ENCODE measurements at regions not wholly inside any gene's neighbourhood (a gene's known extent, or its start where the extent isn't known, plus 50 kb on each side); places are given as distances from the start of the nearest gene placed in this dataset.

DNA sequence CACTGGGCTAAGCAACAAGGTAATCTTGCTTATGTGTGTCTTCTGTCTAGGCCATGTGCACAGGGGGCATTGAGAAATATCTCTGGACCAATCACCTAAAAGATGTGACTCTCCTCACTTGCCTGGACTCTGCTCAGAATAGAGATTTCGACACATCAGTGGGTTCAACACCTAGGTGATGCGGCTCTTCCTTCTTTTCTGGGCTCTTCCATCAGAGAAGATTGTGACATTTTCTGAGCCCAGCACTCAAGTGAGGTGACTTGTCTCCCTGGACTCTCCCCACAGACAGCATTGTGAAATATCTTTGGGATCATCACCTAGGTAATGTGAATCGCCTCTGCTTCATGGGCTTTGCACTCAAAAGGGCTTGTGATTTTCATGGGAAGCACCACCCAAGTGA is 1904.1 kb downstream of the TP53TG3F start (continued):
- TF ChIP-seq STAT6 (CRISPR knock-in tag; conservative IDR thresholded peaks at IDR 0.05; ENCODE audit: low read depth), result no peak
- no peak for TF ChIP-seq NFE2L1 (CRISPR knock-in tag; IDR thresholded peaks at IDR 0.05)

- ChIA-PET CTCF (no interaction called here), POLR2A (no interaction called here)
- TF ChIP-seq, protein P1, sequence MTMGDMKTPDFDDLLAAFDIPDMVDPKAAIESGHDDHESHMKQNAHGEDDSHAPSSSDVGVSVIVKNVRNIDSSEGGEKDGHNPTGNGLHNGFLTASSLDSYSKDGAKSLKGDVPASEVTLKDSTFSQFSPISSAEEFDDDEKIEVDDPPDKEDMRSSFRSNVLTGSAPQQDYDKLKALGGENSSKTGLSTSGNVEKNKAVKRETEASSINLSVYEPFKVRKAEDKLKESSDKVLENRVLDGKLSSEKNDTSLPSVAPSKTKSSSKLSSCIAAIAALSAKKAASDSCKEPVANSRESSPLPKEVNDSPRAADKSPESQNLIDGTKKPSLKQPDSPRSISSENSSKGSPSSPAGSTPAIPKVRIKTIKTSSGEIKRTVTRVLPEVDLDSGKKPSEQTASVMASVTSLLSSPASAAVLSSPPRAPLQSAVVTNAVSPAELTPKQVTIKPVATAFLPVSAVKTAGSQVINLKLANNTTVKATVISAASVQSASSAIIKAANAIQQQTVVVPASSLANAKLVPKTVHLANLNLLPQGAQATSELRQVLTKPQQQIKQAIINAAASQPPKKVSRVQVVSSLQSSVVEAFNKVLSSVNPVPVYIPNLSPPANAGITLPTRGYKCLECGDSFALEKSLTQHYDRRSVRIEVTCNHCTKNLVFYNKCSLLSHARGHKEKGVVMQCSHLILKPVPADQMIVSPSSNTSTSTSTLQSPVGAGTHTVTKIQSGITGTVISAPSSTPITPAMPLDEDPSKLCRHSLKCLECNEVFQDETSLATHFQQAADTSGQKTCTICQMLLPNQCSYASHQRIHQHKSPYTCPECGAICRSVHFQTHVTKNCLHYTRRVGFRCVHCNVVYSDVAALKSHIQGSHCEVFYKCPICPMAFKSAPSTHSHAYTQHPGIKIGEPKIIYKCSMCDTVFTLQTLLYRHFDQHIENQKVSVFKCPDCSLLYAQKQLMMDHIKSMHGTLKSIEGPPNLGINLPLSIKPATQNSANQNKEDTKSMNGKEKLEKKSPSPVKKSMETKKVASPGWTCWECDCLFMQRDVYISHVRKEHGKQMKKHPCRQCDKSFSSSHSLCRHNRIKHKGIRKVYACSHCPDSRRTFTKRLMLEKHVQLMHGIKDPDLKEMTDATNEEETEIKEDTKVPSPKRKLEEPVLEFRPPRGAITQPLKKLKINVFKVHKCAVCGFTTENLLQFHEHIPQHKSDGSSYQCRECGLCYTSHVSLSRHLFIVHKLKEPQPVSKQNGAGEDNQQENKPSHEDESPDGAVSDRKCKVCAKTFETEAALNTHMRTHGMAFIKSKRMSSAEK (CRISPR knock-in tag; IDR thresholded peaks at IDR 0.05; ENCODE audit: borderline replicate concordance), result no peak
- TF ChIP-seq KAT7 (CRISPR knock-in tag; IDR thresholded peaks at IDR 0.05; ENCODE audit: borderline replicate concordance) (no peak), PRRX2 (CRISPR knock-in tag; IDR thresholded peaks at IDR 0.05) (no peak), GTF2I (CRISPR knock-in tag; conservative IDR thresholded peaks at IDR 0.05) (no peak), NR1H2 (CRISPR knock-in tag; IDR thresholded peaks at IDR 0.05) (no peak), HMGA2 (CRISPR knock-in tag; IDR thresholded peaks at IDR 0.05) (no peak), ELF4 (CRISPR knock-in tag; IDR thresholded peaks at IDR 0.05; ENCODE audit: low read depth) (no peak), FOXJ3 (CRISPR knock-in tag; IDR thresholded peaks at IDR 0.05; ENCODE audit: borderline replicate concordance) (no peak), CBFB (CRISPR knock-in tag; IDR thresholded peaks at IDR 0.05; ENCODE audit: low read depth) (no peak), E2F1 (CRISPR knock-in tag; IDR thresholded peaks at IDR 0.05) (no peak), CREM (CRISPR knock-in tag; IDR thresholded peaks at IDR 0.05) (no peak), ZNF317 (CRISPR knock-in tag; IDR thresholded peaks at IDR 0.05; ENCODE audit: borderline replicate concordance, low read depth) (no peak), CREB1 (CRISPR knock-in tag; IDR thresholded peaks at IDR 0.05) (no peak), CDX4 (CRISPR knock-in tag; IDR thresholded peaks at IDR 0.05; ENCODE audit: borderline replicate concordance) (no peak), NR3C1 (CRISPR knock-in tag; conservative IDR thresholded peaks at IDR 0.05; ENCODE audit: low read depth) (no peak)
- TF ChIP-seq, protein P2, sequence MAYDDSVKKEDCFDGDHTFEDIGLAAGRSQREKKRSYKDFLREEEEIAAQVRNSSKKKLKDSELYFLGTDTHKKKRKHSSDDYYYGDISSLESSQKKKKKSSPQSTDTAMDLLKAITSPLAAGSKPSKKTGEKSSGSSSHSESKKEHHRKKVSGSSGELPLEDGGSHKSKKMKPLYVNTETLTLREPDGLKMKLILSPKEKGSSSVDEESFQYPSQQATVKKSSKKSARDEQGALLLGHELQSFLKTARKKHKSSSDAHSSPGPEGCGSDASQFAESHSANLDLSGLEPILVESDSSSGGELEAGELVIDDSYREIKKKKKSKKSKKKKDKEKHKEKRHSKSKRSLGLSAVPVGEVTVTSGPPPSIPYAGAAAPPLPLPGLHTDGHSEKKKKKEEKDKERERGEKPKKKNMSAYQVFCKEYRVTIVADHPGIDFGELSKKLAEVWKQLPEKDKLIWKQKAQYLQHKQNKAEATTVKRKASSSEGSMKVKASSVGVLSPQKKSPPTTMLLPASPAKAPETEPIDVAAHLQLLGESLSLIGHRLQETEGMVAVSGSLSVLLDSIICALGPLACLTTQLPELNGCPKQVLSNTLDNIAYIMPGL (CRISPR knock-in tag; IDR thresholded peaks at IDR 0.05), result no peak
- TF ChIP-seq, protein P3, sequence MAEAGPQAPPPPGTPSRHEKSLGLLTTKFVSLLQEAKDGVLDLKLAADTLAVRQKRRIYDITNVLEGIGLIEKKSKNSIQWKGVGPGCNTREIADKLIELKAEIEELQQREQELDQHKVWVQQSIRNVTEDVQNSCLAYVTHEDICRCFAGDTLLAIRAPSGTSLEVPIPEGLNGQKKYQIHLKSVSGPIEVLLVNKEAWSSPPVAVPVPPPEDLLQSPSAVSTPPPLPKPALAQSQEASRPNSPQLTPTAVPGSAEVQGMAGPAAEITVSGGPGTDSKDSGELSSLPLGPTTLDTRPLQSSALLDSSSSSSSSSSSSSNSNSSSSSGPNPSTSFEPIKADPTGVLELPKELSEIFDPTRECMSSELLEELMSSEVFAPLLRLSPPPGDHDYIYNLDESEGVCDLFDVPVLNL (CRISPR knock-in tag; IDR thresholded peaks at IDR 0.05; ENCODE audit: borderline replicate concordance, low read depth), result no peak
- TF ChIP-seq, protein P4, sequence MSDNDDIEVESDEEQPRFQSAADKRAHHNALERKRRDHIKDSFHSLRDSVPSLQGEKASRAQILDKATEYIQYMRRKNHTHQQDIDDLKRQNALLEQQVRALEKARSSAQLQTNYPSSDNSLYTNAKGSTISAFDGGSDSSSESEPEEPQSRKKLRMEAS (CRISPR knock-in tag; IDR thresholded peaks at IDR 0.05), result no peak
- ATAC-seq (no peak), DNase-seq (ENCODE audit: low spot score) (no peak)
- no peaks in the 10 kb centered on the region for H3K4me1 Mint-ChIP-seq
- no peak overlapping the region for H3K4me3 Mint-ChIP-seq
- peaks cover 9% of the 10 kb centered on the region for H3K27me3 Mint-ChIP-seq (ENCODE audit: low read depth)
- H3K9me3 Mint-ChIP-seq, result peaks cover 88% of the 10 kb centered on the region
- peaks cover 75% of the 10 kb centered on the region for H3K36me3 Mint-ChIP-seq
- no peak overlapping the region for H3K27ac Mint-ChIP-seq
These were observed 1904.9 kb downstream of the TP53TG3F start for GRCh38 chr16:35364263-35364662.

All from WTC11 (cell line).